ENCODE measurements at regions not wholly inside any gene's neighbourhood (a gene's known extent, or its start where the extent isn't known, plus 50 kb on each side); places are given as distances from the start of the nearest gene placed in this dataset.

GRCh38 chr7:26495569-26495968 is 203.9 kb downstream of the SNX10 start:
- no peak for DNase-seq (ENCODE audit: low spot score)
- TF ChIP-seq CTCF (IDR thresholded peaks at IDR 0.05; ENCODE audit: extremely low read depth, missing control alignments) = no peak

DNA sequence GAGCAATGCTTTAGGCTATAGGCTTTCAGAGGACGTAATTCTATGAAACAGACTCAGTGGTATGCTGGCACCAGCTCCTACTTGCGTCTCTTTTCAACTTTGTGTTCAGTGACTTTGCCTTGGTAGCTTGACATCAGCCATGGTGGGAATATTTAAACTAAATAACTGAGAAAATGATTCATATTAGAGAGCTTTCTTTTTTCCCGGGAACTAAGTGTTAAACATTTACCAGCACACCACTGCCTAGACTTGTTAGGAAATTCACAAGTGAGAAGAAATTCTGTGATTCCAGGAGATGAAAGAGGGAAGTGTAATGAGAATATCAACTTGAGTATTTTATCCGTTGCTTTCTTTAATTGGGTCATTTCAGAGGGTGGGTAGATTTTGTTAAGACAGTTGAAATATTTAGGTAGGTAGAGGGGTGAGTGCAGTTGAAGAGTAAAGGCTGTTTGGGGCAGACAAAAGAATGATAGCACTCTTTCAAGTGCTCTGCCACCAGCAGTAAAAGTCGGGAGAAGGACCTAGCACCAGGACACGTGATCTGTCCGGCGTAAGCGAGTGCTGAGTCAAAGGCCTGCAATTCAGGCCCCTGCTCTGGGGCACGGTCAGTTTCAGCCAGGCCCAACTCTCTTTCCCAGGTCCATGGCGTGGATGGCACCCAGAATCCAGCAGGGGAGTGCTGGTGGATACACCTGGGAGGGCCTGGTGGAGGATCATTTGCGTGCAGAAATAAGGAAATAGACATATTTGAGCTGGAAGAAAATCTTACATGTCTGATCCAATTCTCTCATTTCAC is 206.3 kb downstream of the SNX10 start:
- TF ChIP-seq CTCF (IDR thresholded peaks at IDR 0.05; ENCODE audit: extremely low read depth, missing control alignments) = no peak
- DNase-seq (ENCODE audit: low spot score) = no peak

DNA sequence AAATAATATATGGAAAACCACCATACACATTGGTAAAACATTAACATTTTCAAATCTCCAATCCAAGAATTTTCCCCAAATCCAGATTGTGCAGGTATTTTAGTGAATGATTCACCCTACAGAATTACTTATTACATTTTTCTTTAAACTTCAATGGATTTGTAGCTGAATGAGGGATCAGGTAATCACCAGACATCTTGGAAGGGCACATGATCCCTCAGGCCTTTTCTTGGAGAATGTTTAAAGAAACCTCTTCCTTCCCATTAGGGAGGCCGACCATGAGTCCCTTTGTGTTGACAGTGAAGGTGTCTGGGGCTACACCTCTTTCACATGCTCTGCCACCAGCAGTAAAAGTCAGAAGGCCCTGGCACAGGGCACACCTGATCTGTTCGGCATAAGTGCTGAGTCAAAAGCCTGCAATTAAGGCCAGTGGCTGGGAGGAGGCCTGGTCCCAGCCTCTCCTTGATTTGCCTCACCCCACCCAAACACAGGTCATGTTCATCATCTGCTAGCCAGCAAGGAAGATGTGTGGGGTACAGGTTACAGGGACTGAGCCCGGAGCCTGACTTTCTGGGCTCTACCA is 207.7 kb downstream of the SNX10 start:
- no peak for TF ChIP-seq CTCF (IDR thresholded peaks at IDR 0.05; ENCODE audit: extremely low read depth, missing control alignments)
- DNase-seq (ENCODE audit: low spot score) = no peak

GRCh38 chr7:26500749-26501352 is 209.2 kb downstream of the SNX10 start:
- peak; percentile 64 for DNase-seq (ENCODE audit: low spot score)

GRCh38 chr7:26504411-26505120 is 212.9 kb downstream of the SNX10 start:
- DNase-seq (ENCODE audit: low spot score) = no peak
- no peak for TF ChIP-seq CTCF (IDR thresholded peaks at IDR 0.05; ENCODE audit: extremely low read depth, missing control alignments)

More at GRCh38 chr7:26500749-26501352, 209.2 kb downstream of the SNX10 start:
- TF ChIP-seq CTCF (IDR thresholded peaks at IDR 0.05; ENCODE audit: extremely low read depth, missing control alignments) = no peak

GRCh38 chr7:26506196-26506595 is 214.5 kb downstream of the SNX10 start:
- no peak for TF ChIP-seq CTCF (IDR thresholded peaks at IDR 0.05; ENCODE audit: extremely low read depth, missing control alignments)
- DNase-seq (ENCODE audit: low spot score) = no peak
